Left colon (tissue), 2 donors: ENCODE measurements at regions not wholly inside any gene's neighbourhood (a gene's known extent, or its start where the extent isn't known, plus 50 kb on each side); places are given as distances from the start of the nearest gene placed in this dataset.

Experiments
- ATAC-seq: fragments of 200-7000 bp; cut with Tn5 transposase; one replicate; pipeline ENCODE4 v1.9.1; 2020; ENCODE audit warnings: mild to moderate bottlenecking, moderate library complexity
- DNase-seq, 2 donors: peaks; one replicate each; pipeline ENCODE4 v3.0.0-alpha.2; 2020
- intact Hi-C, 2 donors: fragments of 100-400 bp; cut with DNase I in 1 of 2; cut with micrococcal nuclease in 1 of 2; formaldehyde crosslinking; loops; one replicate each; pipeline versions ENCODE4 v1.11.2 to v1.14.0; 2022; cut with DNase I, micrococcal nuclease
- donor health status: DM: no; HTN: no; CAD: no.
- donor health status: DM: yes; HTN: yes; CAD: no.

DNA sequence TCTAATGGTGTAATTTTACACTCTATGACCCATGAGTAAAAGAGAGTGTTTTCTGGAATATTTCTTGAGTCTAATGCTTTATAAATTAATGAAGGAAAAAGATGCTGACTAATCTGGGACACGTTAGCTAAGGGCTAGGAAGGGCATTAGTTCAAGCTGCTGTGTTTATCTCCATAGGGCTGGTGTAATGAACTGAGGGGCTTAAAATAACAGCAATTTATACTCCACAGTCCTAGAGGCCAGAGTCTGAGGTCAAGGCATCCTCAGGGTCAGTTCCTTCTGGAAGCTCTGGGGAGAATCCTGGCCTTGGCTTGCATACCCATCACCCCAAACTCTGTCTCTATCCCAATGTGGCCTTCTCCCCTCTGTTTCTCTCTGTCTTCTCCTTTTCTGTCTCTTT, 105.2 kb upstream of the PFKP start:
- intact Hi-C loops: no loop called here
- ATAC-seq (no peak), DNase-seq (no peak)

- ATAC-seq: no peak
- no peak for DNase-seq
- intact Hi-C loops: no loop called here
Observed at GRCh38 chr10:2958659-2959058, 108.7 kb upstream of the PFKP start.

DNA sequence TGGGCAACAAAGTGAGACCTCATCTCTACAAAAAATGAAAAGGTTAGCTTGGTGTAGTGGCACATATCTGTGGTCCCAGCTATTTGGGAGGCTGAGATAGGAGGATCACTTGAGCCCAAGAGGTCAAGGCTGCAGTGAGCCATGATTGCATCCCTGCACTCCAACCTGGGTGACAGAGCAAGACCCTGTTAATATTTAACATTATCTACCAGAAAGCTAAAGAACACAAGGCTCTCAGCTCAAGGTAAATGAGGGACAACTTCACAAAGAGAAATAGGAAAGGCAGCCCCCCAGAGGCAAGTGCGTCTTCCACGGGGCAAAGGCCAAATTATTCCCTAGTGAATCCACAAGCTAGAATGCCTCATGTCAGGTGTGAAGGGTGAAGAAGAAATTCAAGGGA, 109.6 kb upstream of the PFKP start:
- intact Hi-C loops: no loop called here
- ATAC-seq: no peak
- DNase-seq: no peak

DNA sequence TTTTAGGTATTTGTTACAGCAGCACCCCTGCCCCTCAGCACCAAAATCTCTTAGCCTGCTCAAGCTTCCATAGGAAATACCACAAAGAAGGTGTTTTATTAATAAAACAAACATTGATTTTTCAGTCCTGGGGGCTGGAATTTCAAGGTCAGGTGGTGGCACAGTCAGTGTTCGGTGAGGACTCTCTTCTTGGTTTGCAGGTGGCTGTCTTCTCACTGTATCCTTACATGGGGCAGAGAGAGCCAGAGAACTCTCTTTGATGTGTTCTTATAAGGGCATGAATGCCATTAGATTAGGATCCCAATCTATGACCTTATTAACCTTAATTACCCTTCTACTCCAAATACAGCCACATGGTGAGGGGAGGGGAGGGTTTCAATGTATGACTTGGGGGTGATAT, 112.3 kb upstream of the PFKP start:
- intact Hi-C loops: no loop called here
- no peak for DNase-seq

DNA sequence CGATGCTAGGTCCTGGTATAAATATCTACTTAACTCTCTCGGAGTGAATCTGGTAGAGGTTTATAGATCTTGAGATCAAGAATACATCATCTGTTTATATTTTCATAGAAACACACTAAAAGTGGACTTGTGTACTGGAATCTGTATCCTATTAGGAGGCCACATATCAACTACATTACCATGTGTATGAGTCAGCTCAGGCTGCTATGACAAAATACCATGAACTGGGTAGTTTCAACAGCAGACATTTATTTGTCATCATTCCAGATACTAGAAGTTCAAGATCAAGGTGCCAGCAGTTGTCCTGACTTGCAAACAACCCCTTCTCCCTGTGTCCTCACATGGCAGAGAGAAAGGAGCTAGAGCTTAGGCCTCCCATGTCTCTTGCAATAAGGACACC, 113.9 kb upstream of the PFKP start:
- ATAC-seq (no peak), DNase-seq (no peak)
- intact Hi-C loops: no loop called here

More for the DNA sequence above, 112.3 kb upstream of the PFKP start:
- no peak for ATAC-seq

- intact Hi-C loops: no loop called here
- DNase-seq: no peak
- no peak for ATAC-seq
Observed at GRCh38 chr10:2951235-2951835, 116.0 kb upstream of the PFKP start.

- intact Hi-C loops: no loop called here
- DNase-seq (no peak), ATAC-seq (no peak)
Observed at GRCh38 chr10:2950546-2950945, 116.8 kb upstream of the PFKP start.

DNA sequence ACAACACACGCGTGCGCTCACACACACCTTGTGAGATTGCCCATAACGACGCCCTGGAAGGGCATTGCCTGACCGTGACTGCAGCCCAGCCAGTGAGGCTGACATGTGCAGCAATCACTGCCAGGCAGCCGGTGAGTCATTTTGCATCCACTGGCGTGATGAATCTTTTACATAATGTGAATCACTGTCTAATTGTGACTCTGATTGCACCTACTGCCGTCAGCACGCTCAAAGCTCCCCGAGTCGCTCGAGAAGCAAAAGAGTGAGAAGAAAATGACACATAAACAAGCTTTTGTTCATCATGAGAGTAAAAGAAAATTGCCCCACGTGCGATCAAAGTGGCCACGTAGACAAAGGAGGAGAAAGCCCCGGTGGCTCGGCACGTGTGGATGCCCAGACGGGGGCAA, 117.4 kb upstream of the PFKP start:
- DNase-seq (no peak), ATAC-seq (no peak)
- intact Hi-C loops: no loop called here

- no peak for DNase-seq
- intact Hi-C loops: no loop called here
- ATAC-seq: no peak
Observed at GRCh38 chr10:2949221-2949947, 118.0 kb upstream of the PFKP start.

GRCh38 chr10:2948127-2948854, 119.1 kb upstream of the PFKP start:
- intact Hi-C loops: no loop called here
- DNase-seq (no peak), ATAC-seq (no peak)

GRCh38 chr10:2944788-2945187, 122.6 kb upstream of the PFKP start:
- ATAC-seq (no peak), DNase-seq (no peak)
- intact Hi-C loops: no loop called here

GRCh38 chr10:2943932-2944614, 123.3 kb upstream of the PFKP start:
- ATAC-seq (no peak), DNase-seq (no peak)
- intact Hi-C loops: no loop called here

- DNase-seq (no peak), ATAC-seq (no peak)
- intact Hi-C loops: no loop called here
Observed at GRCh38 chr10:2942938-2943337, 124.4 kb upstream of the PFKP start.

DNA sequence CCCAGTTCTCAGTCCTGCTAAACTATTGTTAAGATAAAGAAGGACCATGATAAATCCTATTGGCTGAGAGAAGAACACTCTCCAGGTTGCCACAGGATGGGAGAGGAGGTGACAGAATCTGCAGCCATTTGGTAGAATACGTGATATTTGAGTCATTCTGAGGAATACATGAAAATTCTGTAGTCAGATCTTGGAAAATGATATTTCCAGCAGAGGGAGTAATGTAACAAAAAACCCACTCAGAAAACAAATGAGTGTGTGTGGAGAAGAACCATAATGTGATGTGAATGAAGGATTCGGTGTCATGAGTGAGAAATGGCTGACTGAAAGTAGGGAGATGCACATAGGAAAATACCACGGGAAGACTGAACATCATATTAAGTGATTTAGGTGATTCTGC, 128.5 kb upstream of the PFKP start:
- ATAC-seq (no peak), DNase-seq (no peak)
- intact Hi-C loops: no loop called here

DNA sequence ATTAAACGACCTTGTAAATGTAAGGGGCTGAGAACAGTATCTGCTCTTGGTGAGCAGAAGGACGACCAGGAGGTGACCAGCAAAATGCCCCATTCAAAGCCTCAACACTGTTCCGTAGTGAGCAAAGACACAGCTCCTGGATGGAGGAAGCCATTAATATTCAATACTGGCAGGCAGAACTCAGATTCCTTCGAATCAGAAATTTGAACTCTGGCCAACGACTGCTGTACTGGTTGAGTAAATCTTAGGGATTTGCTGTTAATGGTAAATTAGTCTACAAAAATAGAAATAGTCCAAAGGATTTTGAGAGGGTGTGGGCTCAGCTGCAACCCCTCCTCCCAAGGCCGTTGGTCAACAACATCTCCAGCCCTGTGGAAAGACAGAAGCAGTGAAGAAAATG, 130.5 kb upstream of the PFKP start:
- no peak for DNase-seq
- intact Hi-C loops: no loop called here
- ATAC-seq: no peak

- ATAC-seq (no peak), DNase-seq (no peak)
- intact Hi-C loops: no loop called here
Observed at GRCh38 chr10:2935647-2936386, 131.5 kb upstream of the PFKP start.

DNA sequence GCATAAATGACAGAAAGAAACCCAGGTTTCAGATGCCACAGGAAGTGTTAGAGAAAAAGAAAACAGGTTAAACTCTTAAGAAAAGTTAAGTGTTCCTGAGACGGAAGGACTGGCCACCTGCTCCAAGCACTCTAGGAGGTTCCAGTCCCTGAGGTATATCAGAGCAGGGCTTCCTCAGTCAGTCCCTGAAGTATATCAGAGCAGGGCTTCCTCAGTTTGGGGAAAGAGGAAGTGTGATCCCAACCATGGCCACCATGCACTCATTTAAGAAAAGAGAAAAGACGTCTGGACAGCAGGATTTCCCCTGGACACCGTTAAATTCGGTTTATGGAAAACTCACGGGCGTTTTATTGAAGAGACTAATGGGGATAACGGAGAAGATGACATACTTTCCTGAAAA, 133.4 kb upstream of the PFKP start:
- intact Hi-C loops: no loop called here
- ATAC-seq (no peak), DNase-seq (no peak)

GRCh38 chr10:2933519-2933918, 133.8 kb upstream of the PFKP start:
- DNase-seq: no peak

DNA sequence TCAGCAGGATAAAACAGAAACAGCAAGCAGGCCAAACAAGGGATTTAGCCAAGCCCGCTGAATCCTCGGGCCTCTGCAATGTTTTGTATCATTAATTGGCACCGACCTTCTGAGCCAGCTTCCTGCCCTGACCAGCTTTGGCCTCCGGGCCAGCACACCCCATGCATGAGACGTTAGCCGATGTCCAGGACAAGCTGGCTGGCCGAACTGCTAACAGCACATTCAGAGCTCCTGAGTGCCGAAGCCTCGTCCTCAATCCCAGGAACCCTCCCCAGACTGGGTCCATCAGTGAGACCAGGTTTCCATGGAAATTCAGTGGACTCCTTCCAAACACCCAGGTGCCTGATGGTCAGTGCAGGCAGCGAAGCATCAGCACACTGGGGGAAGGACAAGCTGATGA, 134.3 kb upstream of the PFKP start:
- DNase-seq: no peak
- intact Hi-C loops: no loop called here
- ATAC-seq: no peak

More at GRCh38 chr10:2933519-2933918, 133.8 kb upstream of the PFKP start:
- intact Hi-C loops: no loop called here
- ATAC-seq: no peak
